ENCODE measurements at regions not wholly inside any gene's neighbourhood (a gene's known extent, or its start where the extent isn't known, plus 50 kb on each side); places are given as distances from the start of the nearest gene placed in this dataset.

GRCh38 chr1:39136638-39137037 is 67.9 kb upstream of the MACF1 start:
- DNase-seq (ENCODE audit: low spot score): no peak

- DNase-seq (ENCODE audit: low spot score): no peak
These were observed 64.7 kb upstream of the MACF1 start for GRCh38 chr1:39139723-39140360.

DNA sequence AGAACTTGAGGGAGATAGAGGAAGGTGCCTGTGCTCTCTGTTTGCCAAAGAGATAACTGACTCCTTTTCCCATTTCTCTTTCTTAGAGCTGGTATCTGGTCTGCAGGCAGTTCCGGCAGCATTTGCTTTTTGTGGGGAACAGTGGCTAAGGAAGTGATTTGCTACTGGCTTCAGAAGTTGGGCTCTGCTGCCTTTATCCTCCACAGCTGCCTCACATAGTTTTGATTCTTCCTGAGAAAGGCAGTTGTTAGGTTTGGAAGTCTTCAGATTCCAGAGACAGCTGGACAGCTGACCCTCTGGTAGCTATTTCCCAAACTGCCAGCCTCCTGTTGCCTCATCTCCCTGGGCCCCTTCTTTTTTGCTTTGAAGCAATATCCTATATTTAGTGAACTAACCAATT is 62.6 kb upstream of the MACF1 start:
- peak; percentile 71 for DNase-seq (ENCODE audit: low spot score)

DNA sequence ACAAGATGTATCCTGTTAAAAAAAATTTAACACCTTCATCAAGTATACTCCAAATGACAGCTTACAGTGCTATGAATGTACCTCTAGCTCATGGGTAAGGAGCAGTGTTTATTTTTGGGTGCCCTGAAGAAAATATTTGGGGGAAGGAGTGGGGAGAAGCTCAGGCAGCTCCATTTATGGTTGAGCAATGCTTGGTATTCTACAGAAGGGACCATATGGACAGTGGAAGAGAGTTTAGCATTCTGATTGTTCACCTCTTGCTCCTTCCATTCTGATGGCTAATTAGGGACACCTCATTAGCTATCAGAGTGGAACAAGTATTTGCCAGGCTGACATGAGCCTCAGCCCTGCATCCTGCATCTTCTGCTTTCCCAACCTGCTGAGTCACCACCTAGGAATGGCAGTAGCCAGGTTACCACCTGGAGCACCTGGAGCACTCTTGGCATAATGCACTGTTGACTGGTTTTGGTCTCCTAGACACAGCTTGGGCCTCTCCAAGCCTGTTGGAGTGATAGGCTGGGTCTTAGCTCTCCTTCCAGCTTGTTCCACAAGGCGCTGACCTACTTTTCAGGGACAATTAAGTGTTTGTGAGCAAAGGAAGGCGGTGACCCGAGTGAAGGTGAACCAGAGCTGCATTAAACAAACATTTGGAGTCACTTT is 62.0 kb upstream of the MACF1 start:
- no peak for DNase-seq (ENCODE audit: low spot score)

DNA sequence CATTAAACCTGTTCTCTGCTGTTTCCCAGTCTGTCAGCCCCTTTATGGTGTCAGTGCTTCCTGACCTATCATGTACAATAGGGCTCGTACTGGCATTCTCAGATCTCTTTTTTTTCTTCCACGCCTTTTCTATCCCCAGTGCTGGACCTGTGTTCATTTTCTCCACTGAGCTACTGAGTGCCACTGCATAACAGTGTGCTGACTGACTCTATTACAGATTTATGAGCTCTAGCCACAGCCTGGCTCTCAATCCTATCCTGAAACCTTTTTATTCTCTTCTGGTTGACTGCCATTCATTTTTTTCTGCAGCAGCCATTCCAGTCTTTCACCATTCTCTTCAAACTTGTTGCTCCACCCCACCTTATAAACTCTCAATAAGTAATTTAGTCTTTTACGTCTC is 59.6 kb upstream of the MACF1 start:
- DNase-seq (ENCODE audit: low spot score): no peak

DNA sequence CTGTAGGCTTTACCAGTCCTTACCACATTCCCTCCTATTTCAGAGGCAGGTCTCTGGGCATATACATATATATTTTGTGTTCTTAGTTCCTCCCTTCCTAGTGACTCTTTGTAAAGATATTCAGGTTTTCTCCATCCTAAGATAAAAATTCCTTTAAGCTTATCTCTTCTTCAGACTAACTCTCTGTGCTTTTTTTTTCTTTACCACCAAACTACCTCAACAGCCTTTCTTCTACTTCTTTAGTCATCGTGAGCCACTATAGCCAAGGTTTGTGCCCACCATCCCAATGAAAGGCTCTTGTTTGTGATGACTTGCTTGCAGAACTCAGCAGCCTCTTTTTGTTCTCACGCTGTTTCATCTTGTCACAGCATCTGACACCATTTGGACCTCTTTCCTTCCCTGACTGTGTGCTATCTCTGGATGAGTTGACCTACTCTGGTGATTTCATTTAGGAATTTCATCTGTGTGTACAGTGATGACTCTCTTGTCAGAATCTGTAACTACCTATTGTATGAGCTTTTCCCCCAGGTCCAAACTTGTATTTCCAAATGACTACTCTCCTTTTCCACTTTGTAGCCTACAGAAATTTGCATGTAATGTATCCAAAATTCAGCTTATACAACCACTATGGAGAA is 59.0 kb upstream of the MACF1 start:
- DNase-seq (ENCODE audit: low spot score): no peak

DNA sequence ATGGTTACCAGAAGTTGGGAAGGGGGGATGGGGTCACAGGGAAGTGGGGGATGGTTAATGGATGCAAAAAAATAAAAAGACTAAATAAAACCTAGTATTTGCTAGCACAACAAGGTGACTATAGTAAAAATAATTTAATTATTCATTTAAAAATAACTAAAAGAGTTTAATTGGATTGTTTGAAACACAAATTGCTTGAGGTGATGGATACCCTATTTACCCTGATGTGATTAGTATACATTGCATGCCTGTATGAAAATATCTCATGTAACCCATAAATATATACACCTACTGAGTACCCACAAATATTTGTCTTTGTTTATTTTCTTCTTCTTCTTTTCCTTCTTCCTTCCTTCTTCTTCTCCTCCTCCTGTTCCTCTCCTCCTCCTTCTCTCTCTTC is 57.8 kb upstream of the MACF1 start:
- no peak for DNase-seq (ENCODE audit: low spot score)

GRCh38 chr1:39147099-39148025 is 57.1 kb upstream of the MACF1 start:
- DNase-seq (ENCODE audit: low spot score): no peak

GRCh38 chr1:39148942-39149341 is 55.6 kb upstream of the MACF1 start:
- no peak for DNase-seq (ENCODE audit: low spot score)

GRCh38 chr1:39149509-39149908 is 55.0 kb upstream of the MACF1 start:
- no peak for DNase-seq (ENCODE audit: low spot score)

GRCh38 chr1:39150779-39151178 is 53.7 kb upstream of the MACF1 start:
- DNase-seq (ENCODE audit: low spot score): no peak

DNA sequence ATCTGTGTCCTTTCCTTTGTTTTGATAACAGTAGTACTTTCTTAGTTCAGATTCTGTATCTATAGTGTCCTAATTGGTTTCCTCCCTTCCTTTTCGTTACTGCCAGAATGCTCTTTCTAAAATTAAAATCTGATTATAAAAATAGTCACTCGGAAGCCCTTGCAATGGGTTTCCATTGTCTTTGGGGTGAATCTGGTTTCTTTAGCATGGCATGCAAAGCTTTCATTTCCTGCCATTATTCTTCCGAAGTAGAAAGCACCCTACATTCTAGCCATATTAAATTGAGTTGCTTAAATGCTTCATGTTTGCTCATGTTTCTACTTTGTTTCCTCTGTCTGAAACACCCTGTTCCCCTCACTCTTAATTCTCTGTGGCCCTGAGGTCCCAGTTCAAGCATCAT is 53.2 kb upstream of the MACF1 start:
- DNase-seq (ENCODE audit: low spot score): no peak

DNA sequence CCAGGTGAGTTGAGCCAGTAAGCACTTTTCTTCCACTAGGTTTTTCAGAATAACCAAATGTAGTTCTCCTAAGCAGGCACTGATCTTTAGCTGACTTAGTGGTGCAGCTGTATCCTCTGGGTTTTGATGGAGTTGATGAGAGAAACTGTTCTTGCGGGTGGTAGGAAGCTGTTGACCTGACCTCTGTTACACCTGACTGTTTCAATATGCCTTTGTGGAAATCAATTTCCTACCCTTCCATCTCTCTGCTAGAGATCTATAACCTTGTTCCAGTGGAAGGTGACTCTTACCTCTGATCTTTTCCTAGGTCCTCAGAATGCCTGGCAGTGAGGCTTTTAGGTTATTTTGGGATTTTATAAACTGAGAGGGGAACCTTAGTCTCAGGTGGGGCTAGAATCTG is 51.6 kb upstream of the MACF1 start:
- no peak for DNase-seq (ENCODE audit: low spot score)

DNA sequence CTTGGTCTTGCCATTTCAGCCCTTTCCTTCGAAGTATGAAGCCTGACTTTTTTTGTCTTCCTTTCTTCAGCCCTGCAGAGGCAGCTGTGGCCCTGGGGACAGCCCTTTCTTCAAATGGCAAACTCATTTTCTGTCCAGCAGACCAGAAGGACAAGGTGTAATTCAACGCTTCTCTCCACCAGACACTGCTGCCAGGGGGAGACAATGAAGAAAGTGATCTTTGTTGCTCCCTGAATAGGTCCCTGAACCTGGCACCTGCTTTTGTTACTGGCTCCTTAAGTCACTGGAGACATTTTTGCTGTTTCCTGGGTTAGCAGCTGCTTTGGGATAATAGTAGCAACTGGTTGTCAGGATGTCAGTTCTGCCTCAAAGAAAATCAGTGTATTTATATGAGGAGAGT is 50.8 kb upstream of the MACF1 start:
- DNase-seq (ENCODE audit: low spot score): no peak

- DNase-seq (ENCODE audit: low spot score): peak; percentile 83
These were observed 49.7 kb upstream of the MACF1 start for GRCh38 chr1:39154553-39155421.

Measured in AG20443 (cell line).